Endothelial cell of umbilical vein (primary cell): ENCODE measurements at regions not wholly inside any gene's neighbourhood (a gene's known extent, or its start where the extent isn't known, plus 50 kb on each side); places are given as distances from the start of the nearest gene placed in this dataset.

Source experiments
- BruUV-seq: library from RNA; stranded (reverse); fragments of 400-500 nt; replicated peaks from 2 replicates; lab custom pipeline; 2021; lab: Mats Ljungman, UMichigan
- CTCF ChIA-PET: fragments of 300-600, 350-600 bp; sonication (Branson Sonifier 250); formaldehyde crosslinking; loops from one replicate; lab custom pipeline; 2021; ENCODE audit warnings: antibody characterized with exemption, inconsistent platforms; lab: Charles Lee
- POLR2A ChIA-PET: fragments of 300-600, 350-600 bp; sonication (Branson Sonifier 250); formaldehyde crosslinking; loops from one replicate; lab custom pipeline; 2021; ENCODE audit warnings: antibody characterized with exemption, inconsistent platforms; lab: Charles Lee
- DNase-seq: peaks from one replicate; pipeline ENCODE4 v3.0.0-alpha.2; 2011; ENCODE audit warnings: low read depth, low spot score
- FAIRE-seq: peaks from 2 replicates; lab custom pipeline; 2011; peaks lifted over from hg19 to GRCh38; lab: Jason Lieb, UNC
- H2AFZ ChIP-seq: 2 replicates; pipeline ENCODE4 v1.6.0; 2012; ENCODE audit warnings: low read depth, low read length, control low read depth, inconsistent platforms
- H3K27ac ChIP-seq: 2 replicates; pipeline ENCODE4 v1.5.1; 2011; ENCODE audit warnings: low read depth, mild to moderate bottlenecking, control low read depth, low read length, moderate library complexity; ENCODE audit not compliant: insufficient read depth
- H3K27me3 ChIP-seq, 2 experiments: 2 replicates each; pipeline versions ENCODE4 v1.6.0 to v1.6.1; 2011; ENCODE audit warnings: low read length in 2 of 2, mixed read lengths in 1 of 2; ENCODE audit not compliant: control insufficient read depth in 2 of 2, insufficient read depth in 2 of 2
- H3K36me3 ChIP-seq, 2 experiments: 2 replicates in 1 of 2; 3 replicates in 1 of 2; pipeline ENCODE4 v1.5.1; 2011; ENCODE audit warnings: low read length in 2 of 2, mild to moderate bottlenecking in 1 of 2, moderate library complexity in 1 of 2; ENCODE audit not compliant: control insufficient read depth in 2 of 2, insufficient read depth in 2 of 2; ENCODE audit errors: extremely low read depth in 1 of 2
- H3K4me1 ChIP-seq: 3 replicates; pipeline ENCODE4 v1.5.1; 2011; ENCODE audit warnings: mild to moderate bottlenecking, low read length; ENCODE audit not compliant: control insufficient read depth, insufficient read depth; ENCODE audit errors: extremely low read depth
- H3K4me2 ChIP-seq: 2 replicates; pipeline ENCODE4 v1.6.1; 2011; ENCODE audit warnings: low read length, control low read depth, mixed read lengths; ENCODE audit not compliant: insufficient read depth
- H3K4me3 ChIP-seq, 3 experiments: fragments of 200-600 bp in 1 of 3; sonication (generic), shearing (Covaris generic) in 1 of 3; replicated peaks in 1 of 3; 2 replicates each; pipeline ENCODE4 v1.5.1; 2011 to 2016; ENCODE audit warnings: control low read depth in 3 of 3, low read length in 3 of 3, mild to moderate bottlenecking in 2 of 3, inconsistent platforms in 1 of 3, low read depth in 1 of 3, moderate library complexity in 1 of 3; ENCODE audit not compliant: insufficient read depth in 1 of 3
- H3K79me2 ChIP-seq: 2 replicates; pipeline ENCODE4 v1.6.0; 2012; ENCODE audit warnings: low read length, inconsistent platforms; ENCODE audit not compliant: control insufficient read depth, insufficient read depth
- H3K9ac ChIP-seq: replicated peaks from 2 replicates; pipeline ENCODE3; 2011; ENCODE audit warnings: low read length, control low read depth; ENCODE audit not compliant: insufficient read depth; ENCODE audit errors: extremely low read depth
- H3K9me1 ChIP-seq: replicated peaks from 3 replicates; pipeline ENCODE4 v1.6.0; 2011; ENCODE audit warnings: mild to moderate bottlenecking, low read length; ENCODE audit not compliant: control insufficient read depth, insufficient read depth; ENCODE audit errors: extremely low read depth
- H3K9me3 ChIP-seq: replicated peaks from 2 replicates; pipeline ENCODE4 v1.5.1; 2012; ENCODE audit warnings: low read length, inconsistent platforms; ENCODE audit not compliant: control insufficient read depth, insufficient read depth
- H4K20me1 ChIP-seq: replicated peaks from 2 replicates; pipeline ENCODE3; 2011; ENCODE audit warnings: mild to moderate bottlenecking, low read length; ENCODE audit not compliant: control insufficient read depth, insufficient read depth; ENCODE audit errors: extremely low read depth
- CTCF ChIP-seq, 2 donors: IDR thresholded peaks; 1 replicate in 1 of 2; 2 replicates in 1 of 2; pipeline ENCODE4 v1.5.1; 2011; ENCODE audit warnings: low read length in 2 of 2, mild to moderate bottlenecking in 2 of 2, moderate library complexity in 2 of 2, control low read depth in 1 of 2, inconsistent platforms in 1 of 2, low read depth in 1 of 2; ENCODE audit not compliant: insufficient read depth in 1 of 2; ENCODE audit errors: extremely low read depth in 1 of 2
- FOS ChIP-seq: IDR thresholded peaks from 2 replicates; pipeline ENCODE4 v1.6.1; 2011; ENCODE audit warnings: mild to moderate bottlenecking, low read length, moderate library complexity, borderline replicate concordance; ENCODE audit not compliant: insufficient read depth
- MAX ChIP-seq: IDR thresholded peaks from 2 replicates; pipeline ENCODE4 v1.6.1; 2011; ENCODE audit not compliant: insufficient read depth, insufficient read length
- MYC ChIP-seq: IDR thresholded peaks from one replicate; pipeline ENCODE4 v1.6.1; 2011; ENCODE audit warnings: mild to moderate bottlenecking, low read depth, low read length
- POLR2AphosphoS5 ChIP-seq: IDR thresholded peaks from 2 replicates; pipeline ENCODE4 v1.6.1; 2012; ENCODE audit warnings: low read depth, mild to moderate bottlenecking, control low read depth, low read length, moderate library complexity; ENCODE audit not compliant: insufficient read depth
- dilution Hi-C: fragments of 300-500 bp; cut with MboI; formaldehyde crosslinking; loops from one replicate; pipeline ENCODE4 v1.15.0; 2019; ENCODE audit warnings: low sequenced_read_pairs; ENCODE audit not compliant: extremely low pct_ligation_motif_present
- intact Hi-C: fragments of 100-400 bp; cut with micrococcal nuclease; formaldehyde crosslinking; loops from one replicate; pipeline ENCODE4 v1.10.0; 2022

- dilution Hi-C loops (no loop called here), intact Hi-C loops (loop anchor here (1.0 kb wide), 2 partner anchors 113 to 169 kb away; no protein-coding TSS in a partner anchor)
- Histone ChIP-seq H3K4me1 (no peaks in the 10 kb centered on the region), H3K27ac (no peak overlapping the region), H3K9me1 (no peaks in the 10 kb centered on the region), H3K9ac (no peak overlapping the region), H3K27me3 (peaks cover 0 to 4% of the 10 kb centered on the region in 2 experiments), H4K20me1 (no peaks in the 10 kb centered on the region), H3K9me3 (no peaks in the 10 kb centered on the region), H2AFZ (no peak overlapping the region), H3K36me3 (no peaks in the 10 kb centered on the region), H3K79me2 (no peaks in the 10 kb centered on the region), H3K4me3 (no peak overlapping the region), H3K4me2 (no peak overlapping the region)
- DNase-seq: peak; percentile 33
- TF ChIP-seq CTCF (IDR thresholded peaks at IDR 0.05; ENCODE audit: extremely low read depth in 1 of 2, insufficient read depth in 1 of 2, low read depth in 1 of 2, low read length in 2 of 2) (peak in 1 of 2 donors; percentile 4), MAX (no peak), MYC (no peak)
- POLR2A ChIA-PET: no interaction called here
- FAIRE-seq: no peak
- CTCF ChIA-PET: interaction anchor here (0.6 to 4.2 kb wide), 17 partner anchors 9 to 170 kb away, joined by 3 to 47 read pairs (median 4); no protein-coding TSS in a partner anchor
- no TSS peak for BruUV-seq
Observed at GRCh38 chr13:91247768-91248167, 99.7 kb upstream of the MIR17HG start.

GRCh38 chr13:91248249-91248648, 99.2 kb upstream of the MIR17HG start:
- TF ChIP-seq FOS (no peak), POLR2AphosphoS5 (no peak), MYC (no peak), MAX (no peak)
- no TSS peak for BruUV-seq
- Histone ChIP-seq H3K4me1 (no peaks in the 10 kb centered on the region), H3K27me3 (peaks cover 0 to 4% of the 10 kb centered on the region in 2 experiments), H3K4me2 (no peak overlapping the region), H3K9ac (no peak overlapping the region), H4K20me1 (no peaks in the 10 kb centered on the region), H3K9me1 (no peaks in the 10 kb centered on the region), H3K9me3 (no peaks in the 10 kb centered on the region), H3K36me3 (no peaks in the 10 kb centered on the region), H3K27ac (no peak overlapping the region), H3K4me3 (no peak overlapping the region), H3K79me2 (no peaks in the 10 kb centered on the region), H2AFZ (no peak overlapping the region)
- FAIRE-seq (no peak), DNase-seq (no peak)
- ChIA-PET CTCF (interaction anchor here (0.6 to 4.2 kb wide), 17 partner anchors 8 to 170 kb away, joined by 3 to 47 read pairs (median 4); no protein-coding TSS in a partner anchor), POLR2A (no interaction called here)
- dilution Hi-C loops (no loop called here), intact Hi-C loops (no loop called here)
